AG10803 (cell line): ENCODE measurements at regions not wholly inside any gene's neighbourhood (a gene's known extent, or its start where the extent isn't known, plus 50 kb on each side); places are given as distances from the start of the nearest gene placed in this dataset.

ENCODE experiments used
- DNase-seq: peaks from one replicate; pipeline ENCODE4 v3.0.0; 2010; ENCODE audit warnings: low read depth
- H3K4me3 ChIP-seq: 2 replicates; pipeline ENCODE4 v1.5.1; 2011; ENCODE audit warnings: mild to moderate bottlenecking, low read length, control low read depth
- CTCF ChIP-seq: conservative IDR thresholded peaks from 2 replicates; pipeline ENCODE4 v1.5.1; 2011; ENCODE audit warnings: mild to moderate bottlenecking, low read length, control low read depth, inconsistent platforms

GRCh38 chr12:13595536-13596443, 385.6 kb downstream of the GRIN2B start:
- no peak overlapping the region for H3K4me3 ChIP-seq
- no peak for DNase-seq
- no peak for TF ChIP-seq CTCF

- TF ChIP-seq CTCF, result no peak
- no peak for DNase-seq
- no peak overlapping the region for H3K4me3 ChIP-seq
Observed at GRCh38 chr12:13594731-13595514, 386.5 kb downstream of the GRIN2B start.

GRCh38 chr12:13592063-13592942, 389.1 kb downstream of the GRIN2B start:
- H3K4me3 ChIP-seq, result no peak overlapping the region
- TF ChIP-seq CTCF, result no peak
- no peak for DNase-seq

- DNase-seq, result no peak
- no peak overlapping the region for H3K4me3 ChIP-seq
- TF ChIP-seq CTCF, result no peak
Observed at GRCh38 chr12:13591488-13591887, 389.9 kb downstream of the GRIN2B start.

- no peak for TF ChIP-seq CTCF
- no peak overlapping the region for H3K4me3 ChIP-seq
- no peak for DNase-seq
Observed at GRCh38 chr12:13591059-13591458, 390.3 kb downstream of the GRIN2B start.

- H3K4me3 ChIP-seq, result no peak overlapping the region
- no peak for TF ChIP-seq CTCF
- no peak for DNase-seq
Observed at GRCh38 chr12:13588574-13588973, 392.0 kb downstream of the EMP1 start.
